Mesothelial cell of epicardium (in vitro differentiated cells): ENCODE measurements at regions not wholly inside any gene's neighbourhood (a gene's known extent, or its start where the extent isn't known, plus 50 kb on each side); places are given as distances from the start of the nearest gene placed in this dataset.
A peak's percentile ranks its signal among the peaks of the same experiment; 100 is the strongest.
"Not testable (repeated sequence)": the region's sequence is repeated elsewhere in the genome, so short reads cannot be mapped to it uniquely, and the experiment has no call there.

ENCODE experiments used
- DNase-seq, 2 experiments: peaks; one replicate each; pipeline ENCODE4 v3.0.0; 2021; ENCODE audit warnings: low spot score in 2 of 2; ENCODE audit not compliant: unreplicated experiment in 2 of 2
- H3K27ac Mint-ChIP-seq: 2 replicates; pipeline ENCODE4 v1.8.0; 2021; ENCODE audit warnings: mixed read lengths
- H3K27me3 Mint-ChIP-seq: 2 replicates; pipeline ENCODE4 v1.8.0; 2021; ENCODE audit warnings: low read depth, mixed read lengths
- H3K36me3 Mint-ChIP-seq: 2 replicates; pipeline ENCODE4 v1.8.0; 2021; ENCODE audit warnings: mixed read lengths
- H3K4me1 Mint-ChIP-seq: 2 replicates; pipeline ENCODE4 v1.8.0; 2021; ENCODE audit warnings: mixed read lengths
- H3K4me3 Mint-ChIP-seq: 2 replicates; pipeline ENCODE4 v1.8.0; 2021; ENCODE audit warnings: mild to moderate bottlenecking, moderate library complexity, mixed read lengths
- H3K9me3 Mint-ChIP-seq: 2 replicates; pipeline ENCODE4 v1.8.0; 2021; ENCODE audit warnings: mixed read lengths
- CTCF ChIP-seq: fragments of 200-600 bp; sonication (generic); IDR thresholded peaks from one replicate; pipeline ENCODE4 v1.5.0; 2021; ENCODE audit warnings: antibody characterized with exemption; ENCODE audit not compliant: unreplicated experiment

- no peak for DNase-seq
- H3K9me3 Mint-ChIP-seq, result peaks cover 6% of the 10 kb centered on the region
- H3K4me1 Mint-ChIP-seq, result peaks cover 21% of the 10 kb centered on the region
- peaks cover 30% of the 10 kb centered on the region for H3K36me3 Mint-ChIP-seq
- no peak overlapping the region for H3K4me3 Mint-ChIP-seq
- TF ChIP-seq CTCF, result no peak
- peak overlapping the region; percentile 44 for H3K27ac Mint-ChIP-seq
- no peaks in the 10 kb centered on the region for H3K27me3 Mint-ChIP-seq
These were observed 76.6 kb upstream of the ZNF169 start for GRCh38 chr9:94182532-94182931.

- peaks cover 21% of the 10 kb centered on the region for H3K4me1 Mint-ChIP-seq
- peaks cover 37% of the 10 kb centered on the region for H3K36me3 Mint-ChIP-seq
- peaks cover 9% of the 10 kb centered on the region for H3K9me3 Mint-ChIP-seq
- no peaks in the 10 kb centered on the region for H3K27me3 Mint-ChIP-seq
- H3K4me3 Mint-ChIP-seq, result no peak overlapping the region
- no peak for TF ChIP-seq CTCF
- peak overlapping the region; percentile 62 for H3K27ac Mint-ChIP-seq
- DNase-seq, result no peak
These were observed 75.7 kb upstream of the ZNF169 start for GRCh38 chr9:94183240-94183999.

- DNase-seq, result no peak
- Mint-ChIP-seq H3K36me3 (peaks cover 74% of the 10 kb centered on the region), H3K4me1 (no peaks in the 10 kb centered on the region), H3K27ac (no peak overlapping the region), H3K4me3 (no peak overlapping the region), H3K9me3 (peaks cover 49% of the 10 kb centered on the region), H3K27me3 (no peaks in the 10 kb centered on the region)
- no peak for TF ChIP-seq CTCF
These were observed 70.9 kb upstream of the ZNF169 start for GRCh38 chr9:94188246-94188645.

- H3K27me3 Mint-ChIP-seq, H3K4me1 Mint-ChIP-seq, DNase-seq, H3K4me3 Mint-ChIP-seq, H3K27ac Mint-ChIP-seq: not testable (repeated sequence)
- peaks cover 79% of the 10 kb centered on the region for H3K9me3 Mint-ChIP-seq
- H3K36me3 Mint-ChIP-seq, result peaks cover 86% of the 10 kb centered on the region
These were observed 67.4 kb upstream of the ZNF169 start for GRCh38 chr9:94191706-94192105.

- Mint-ChIP-seq H3K27me3 (no peaks in the 10 kb centered on the region), H3K4me3 (no peak overlapping the region), H3K4me1 (peaks cover 6% of the 10 kb centered on the region), H3K9me3 (peaks cover 41% of the 10 kb centered on the region), H3K36me3 (peaks cover 47% of the 10 kb centered on the region), H3K27ac (peak overlapping the region; percentile 61)
- no peak for TF ChIP-seq CTCF
- no peak for DNase-seq
These were observed 60.7 kb upstream of the ZNF169 start for GRCh38 chr9:94198414-94198813.

GRCh38 chr9:94199776-94200175 lies 59.3 kb upstream of the ZNF169 start:
- no peak for DNase-seq
- Mint-ChIP-seq H3K4me1 (peaks cover 6% of the 10 kb centered on the region), H3K36me3 (peaks cover 35% of the 10 kb centered on the region), H3K27ac (no peak overlapping the region), H3K4me3 (no peak overlapping the region), H3K27me3 (no peaks in the 10 kb centered on the region), H3K9me3 (peaks cover 41% of the 10 kb centered on the region)
- no peak for TF ChIP-seq CTCF
